Liver (tissue), 2 donors: ENCODE measurements at regions not wholly inside any gene's neighbourhood (a gene's known extent, or its start where the extent isn't known, plus 50 kb on each side); places are given as distances from the start of the nearest gene placed in this dataset.

Source experiments
- EGR1 ChIP-seq, 2 donors: IDR thresholded peaks; 2 replicates each; pipeline ENCODE4 v1.6.1; 2016 to 2018; ENCODE audit warnings: antibody characterized with exemption in 2 of 2, low read depth in 2 of 2
- RAD21 ChIP-seq, 2 donors: IDR thresholded peaks; 2 replicates each; pipeline ENCODE4 v1.6.1; 2016; ENCODE audit warnings: antibody characterized with exemption in 2 of 2, mild to moderate bottlenecking in 2 of 2
- RXRA ChIP-seq, 2 donors: IDR thresholded peaks; 2 replicates each; pipeline ENCODE4 v1.6.1; 2017 to 2018; ENCODE audit warnings: antibody characterized with exemption in 2 of 2, mild to moderate bottlenecking in 1 of 2
- SP1 ChIP-seq: IDR thresholded peaks from 2 replicates; pipeline ENCODE4 v1.6.1; 2018; ENCODE audit warnings: antibody characterized with exemption, mild to moderate bottlenecking
- TAF1 ChIP-seq: conservative IDR thresholded peaks from 2 replicates; pipeline ENCODE4 v1.6.1; 2016; ENCODE audit warnings: antibody characterized with exemption, mild to moderate bottlenecking
- donor health status: healthy.

DNA sequence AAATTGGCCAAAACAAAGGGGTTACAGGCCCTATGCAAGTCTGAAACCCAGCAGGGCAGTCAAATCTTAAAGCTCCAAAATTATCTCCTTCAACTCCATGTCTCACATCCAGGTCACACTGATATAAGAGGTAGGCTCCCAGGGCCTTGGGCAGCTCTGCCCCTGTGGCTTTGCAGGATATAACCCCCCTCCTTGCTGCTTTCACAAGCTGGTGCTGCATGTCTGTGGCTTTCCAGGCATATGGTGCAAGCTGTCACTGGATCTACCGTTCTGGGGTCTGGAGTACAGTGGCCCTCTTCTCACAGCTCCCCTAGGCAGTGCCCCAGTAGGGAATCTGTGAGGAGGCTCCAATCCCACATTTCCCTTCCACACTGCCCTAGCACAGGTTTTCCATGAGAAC lies 519.6 kb downstream of the ETS1 start:
- TF ChIP-seq RXRA (IDR thresholded peaks at IDR 0.05) (no peak), TAF1 (no peak), SP1 (no peak), RAD21 (IDR thresholded peaks at IDR 0.05) (no peak), EGR1 (IDR thresholded peaks at IDR 0.05; ENCODE audit: low read depth in 2 of 2) (no peak)
